OCI-LY1 (cell line): ENCODE measurements at regions not wholly inside any gene's neighbourhood (a gene's known extent, or its start where the extent isn't known, plus 50 kb on each side); places are given as distances from the start of the nearest gene placed in this dataset.

Experiments used
- H2AFZ ChIP-seq: fragments of 200-600 bp; sonication (generic), shearing (Covaris generic); 2 replicates; pipeline ENCODE4 v1.6.0; 2014; ENCODE audit warnings: antibody characterized with exemption, mild to moderate bottlenecking, low read length
- H3F3A ChIP-seq: fragments of 200-600 bp; sonication (generic), shearing (Covaris generic); 2 replicates; pipeline ENCODE4 v1.6.0; 2014; ENCODE audit warnings: mild to moderate bottlenecking, antibody characterized with exemption, low read length, moderate library complexity; ENCODE audit not compliant: insufficient read depth
- H3K27ac ChIP-seq: fragments of 200-600 bp; sonication (generic); 2 replicates; pipeline ENCODE4 v1.5.1; 2014; ENCODE audit warnings: low read length, mixed run types, mild to moderate bottlenecking, low read depth; ENCODE audit not compliant: poor library complexity, severe bottlenecking
- H3K27me3 ChIP-seq: fragments of 200-600 bp; sonication (generic); 2 replicates; pipeline ENCODE4 v1.6.0; 2014; ENCODE audit warnings: antibody characterized with exemption, mild to moderate bottlenecking, low read length, moderate library complexity; ENCODE audit not compliant: insufficient read depth
- H3K36me3 ChIP-seq: fragments of 200-600 bp; sonication (generic); 2 replicates; pipeline ENCODE4 v1.6.1; 2014; ENCODE audit warnings: mild to moderate bottlenecking, antibody characterized with exemption, low read length, moderate library complexity, mixed read lengths; ENCODE audit not compliant: insufficient read depth
- H3K4me1 ChIP-seq: fragments of 200-600 bp; sonication (generic); 2 replicates; pipeline ENCODE4 v1.5.1; 2014; ENCODE audit warnings: mild to moderate bottlenecking, low read length, moderate library complexity; ENCODE audit not compliant: insufficient read depth, severe bottlenecking
- H3K4me2 ChIP-seq: fragments of 200-600 bp; sonication (generic), shearing (Covaris generic); 2 replicates; pipeline ENCODE4 v1.6.1; 2014; ENCODE audit warnings: low read length
- H3K4me3 ChIP-seq: fragments of 200-600 bp; sonication (generic); 2 replicates; pipeline ENCODE4 v1.5.1; 2014; ENCODE audit warnings: low read length, low read depth, mild to moderate bottlenecking, mixed read lengths; ENCODE audit not compliant: poor library complexity, severe bottlenecking
- H3K79me2 ChIP-seq: fragments of 200-600 bp; shearing (Covaris generic); 2 replicates; pipeline ENCODE4 v1.6.1; 2016; ENCODE audit warnings: mixed run types, low read length, mixed read lengths; ENCODE audit not compliant: insufficient read depth
- H3K9ac ChIP-seq: fragments of 200-600 bp; sonication (generic), shearing (Covaris generic); 2 replicates; pipeline ENCODE4 v1.6.1; 2014; ENCODE audit warnings: mild to moderate bottlenecking, low read length, mixed read lengths
- H3K9me2 ChIP-seq: fragments of 200-600 bp; sonication (generic), shearing (Covaris generic); 2 replicates; pipeline ENCODE4 v1.6.1; 2014; ENCODE audit warnings: low read depth, mild to moderate bottlenecking, low read length, mixed read lengths
- H3K9me3 ChIP-seq: fragments of 200-600 bp; shearing (Covaris generic); 2 replicates; pipeline ENCODE4 v1.6.1; 2014; ENCODE audit warnings: low read length, mixed read lengths
- H4K20me1 ChIP-seq: fragments of 200-600 bp; sonication (generic), shearing (Covaris generic); 2 replicates; pipeline ENCODE4 v1.6.0; 2016; ENCODE audit warnings: mild to moderate bottlenecking, low read length; ENCODE audit not compliant: insufficient read depth
- EZH2 ChIP-seq: fragments of 200-600 bp; sonication (generic), shearing (Covaris generic); IDR thresholded peaks from 2 replicates; pipeline ENCODE4 v1.8.0; 2017; ENCODE audit warnings: borderline replicate concordance, mixed run types, mild to moderate bottlenecking, antibody characterized with exemption, low read length, moderate library complexity, mixed read lengths
- TF ChIP-seq, protein P1 (sequence below): fragments of 200-600 bp; sonication (generic), shearing (Covaris generic); IDR thresholded peaks from 2 replicates; pipeline ENCODE4 v1.5.1; 2017; ENCODE audit warnings: mild to moderate bottlenecking, antibody characterized with exemption, low read length, moderate library complexity, mixed read lengths

DNA sequence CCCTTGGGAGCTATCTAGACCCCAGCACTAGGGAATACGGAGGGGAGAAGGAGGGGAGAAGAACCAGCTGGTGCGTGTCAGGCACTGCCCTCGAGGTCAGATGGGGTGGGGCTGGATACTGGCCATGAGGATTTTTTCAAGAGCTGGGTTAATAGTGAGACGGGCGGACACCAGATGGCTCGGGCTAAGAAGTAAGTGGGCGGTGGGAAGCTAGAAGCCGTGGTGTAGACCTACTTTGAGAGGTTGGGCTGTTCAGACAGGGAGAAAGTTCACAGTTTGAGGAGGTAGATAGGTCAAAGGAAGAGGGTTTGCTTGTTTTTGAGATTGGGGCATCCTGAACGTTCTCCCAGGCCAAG, 303.8 kb downstream of the SEC14L1 start:
- Histone ChIP-seq H2AFZ (no peak overlapping the region), H3K4me1 (peaks cover 100% of the 10 kb centered on the region), H3K36me3 (peaks cover 14% of the 10 kb centered on the region; the same call in 1 of the 2 replicates), H3K27ac (peak overlapping the region; percentile 99), H3K9me3 (no peaks in the 10 kb centered on the region), H3K4me2 (peak overlapping the region; percentile 67), H3K27me3 (no peaks in the 10 kb centered on the region), H3K9ac (peak overlapping the region; percentile 86), H3K4me3 (peak overlapping the region; percentile 42), H3F3A (peaks cover 32% of the 10 kb centered on the region), H3K79me2 (peaks cover 5% of the 10 kb centered on the region; the same call in 1 of the 2 replicates), H3K9me2 (no peaks in the 10 kb centered on the region), H4K20me1 (no peaks in the 10 kb centered on the region)
- TF ChIP-seq, protein P1, sequence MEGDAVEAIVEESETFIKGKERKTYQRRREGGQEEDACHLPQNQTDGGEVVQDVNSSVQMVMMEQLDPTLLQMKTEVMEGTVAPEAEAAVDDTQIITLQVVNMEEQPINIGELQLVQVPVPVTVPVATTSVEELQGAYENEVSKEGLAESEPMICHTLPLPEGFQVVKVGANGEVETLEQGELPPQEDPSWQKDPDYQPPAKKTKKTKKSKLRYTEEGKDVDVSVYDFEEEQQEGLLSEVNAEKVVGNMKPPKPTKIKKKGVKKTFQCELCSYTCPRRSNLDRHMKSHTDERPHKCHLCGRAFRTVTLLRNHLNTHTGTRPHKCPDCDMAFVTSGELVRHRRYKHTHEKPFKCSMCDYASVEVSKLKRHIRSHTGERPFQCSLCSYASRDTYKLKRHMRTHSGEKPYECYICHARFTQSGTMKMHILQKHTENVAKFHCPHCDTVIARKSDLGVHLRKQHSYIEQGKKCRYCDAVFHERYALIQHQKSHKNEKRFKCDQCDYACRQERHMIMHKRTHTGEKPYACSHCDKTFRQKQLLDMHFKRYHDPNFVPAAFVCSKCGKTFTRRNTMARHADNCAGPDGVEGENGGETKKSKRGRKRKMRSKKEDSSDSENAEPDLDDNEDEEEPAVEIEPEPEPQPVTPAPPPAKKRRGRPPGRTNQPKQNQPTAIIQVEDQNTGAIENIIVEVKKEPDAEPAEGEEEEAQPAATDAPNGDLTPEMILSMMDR: no peak
- no peak for TF ChIP-seq EZH2

DNA sequence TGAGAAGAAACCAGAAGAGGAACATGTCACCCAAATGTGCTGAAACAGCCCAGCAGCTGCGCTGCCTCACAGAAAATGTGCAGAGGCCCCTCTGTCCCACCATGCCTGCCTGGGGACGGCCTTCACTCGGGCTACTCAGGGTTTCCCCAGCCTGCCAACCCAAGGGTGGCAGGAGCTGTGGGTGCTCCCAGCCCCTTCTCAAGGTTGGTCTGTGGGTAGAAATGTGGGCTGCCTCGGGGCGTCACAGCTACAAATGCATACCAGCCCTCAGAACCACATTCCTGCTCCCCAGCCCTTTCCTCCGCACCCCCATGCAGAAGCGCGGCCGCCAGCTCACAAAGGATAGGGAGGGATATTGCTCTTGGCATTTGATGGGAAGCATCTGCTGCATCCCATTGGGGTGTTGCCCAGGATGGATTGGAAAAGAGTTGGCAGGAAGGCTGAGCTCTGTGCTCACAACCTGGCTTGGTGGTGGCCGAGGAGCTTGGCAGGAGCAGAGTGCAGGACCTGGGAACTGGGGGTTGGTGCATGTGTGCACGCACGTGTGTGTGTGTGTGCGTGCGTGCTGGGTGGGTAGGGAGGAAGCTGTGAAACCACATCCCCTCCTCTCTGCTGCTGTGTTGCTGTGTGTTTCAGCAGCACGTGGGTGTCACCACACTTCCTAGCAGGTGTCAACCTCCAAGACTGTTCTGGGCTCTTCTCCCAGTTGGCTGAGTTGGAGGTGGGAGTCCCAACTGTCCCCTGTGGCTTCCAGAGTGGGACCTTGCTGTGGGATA, 304.4 kb downstream of the SEC14L1 start:
- peaks cover 27% of the 10 kb centered on the region; the same call in 1 of the 2 replicates for H3F3A ChIP-seq
- peaks cover 11% of the 10 kb centered on the region; the same call in 1 of the 2 replicates for H3K79me2 ChIP-seq
- peaks cover 19% of the 10 kb centered on the region; the same call in 1 of the 2 replicates for H3K36me3 ChIP-seq
- H3K9ac ChIP-seq: peak overlapping the region; percentile 86
- no peak overlapping the region for H2AFZ ChIP-seq
- H3K9me3 ChIP-seq: no peaks in the 10 kb centered on the region
- H3K4me1 ChIP-seq: peaks cover 100% of the 10 kb centered on the region
- H3K9me2 ChIP-seq: no peaks in the 10 kb centered on the region
- peak overlapping the region; percentile 42 for H3K4me3 ChIP-seq
- TF ChIP-seq EZH2: no peak
- peak overlapping the region; percentile 67 for H3K4me2 ChIP-seq
- H3K27me3 ChIP-seq: no peaks in the 10 kb centered on the region
- H3K27ac ChIP-seq: peak overlapping the region; percentile 99
- H4K20me1 ChIP-seq: no peaks in the 10 kb centered on the region

GRCh38 chr17:77445760-77446532, 305.2 kb downstream of the SEC14L1 start:
- peak overlapping the region; percentile 67 for H3K4me2 ChIP-seq
- H3K4me3 ChIP-seq: peak overlapping the region; percentile 42
- no peaks in the 10 kb centered on the region for H3K9me2 ChIP-seq
- peaks cover 24% of the 10 kb centered on the region; the same call in 1 of the 2 replicates for H3F3A ChIP-seq
- H3K36me3 ChIP-seq: peaks cover 26% of the 10 kb centered on the region
- H3K9ac ChIP-seq: peak overlapping the region; percentile 86
- H2AFZ ChIP-seq: no peak overlapping the region
- H3K27ac ChIP-seq: peak overlapping the region; percentile 99
- no peak for TF ChIP-seq EZH2
- TF ChIP-seq, protein P1: no peak
- no peaks in the 10 kb centered on the region for H4K20me1 ChIP-seq
- no peaks in the 10 kb centered on the region for H3K9me3 ChIP-seq
- peaks cover 97% of the 10 kb centered on the region for H3K4me1 ChIP-seq
- H3K27me3 ChIP-seq: no peaks in the 10 kb centered on the region
- H3K79me2 ChIP-seq: peaks cover 18% of the 10 kb centered on the region
